ENCODE measurements at regions not wholly inside any gene's neighbourhood (a gene's known extent, or its start where the extent isn't known, plus 50 kb on each side); places are given as distances from the start of the nearest gene placed in this dataset.

- H3K9me3 ChIP-seq, result no peaks in the 10 kb centered on the region
- no peaks in the 10 kb centered on the region for H3K79me2 ChIP-seq (ENCODE audit: insufficient read depth)
- no peak overlapping the region for H3K4me2 ChIP-seq
- H3K27me3 ChIP-seq (ENCODE audit: insufficient read depth), result no peaks in the 10 kb centered on the region
- no peak overlapping the region for H3K27ac ChIP-seq (ENCODE audit: low read depth in 2 of 2, low read length in 1 of 2)
- TF ChIP-seq POLR2AphosphoS5 (IDR thresholded peaks at IDR 0.05; ENCODE audit: low read depth, low read length) (no peak), TCF12 (IDR thresholded peaks at IDR 0.05) (no peak), EZH2phosphoT487 (IDR thresholded peaks at IDR 0.05; ENCODE audit: borderline replicate concordance, low read depth) (no peak), MXI1 (IDR thresholded peaks at IDR 0.05; ENCODE audit: low read depth, low read length) (no peak), SIN3A (IDR thresholded peaks at IDR 0.05; ENCODE audit: borderline replicate concordance, low read depth, low read length) (no peak), FOXM1 (IDR thresholded peaks at IDR 0.05; ENCODE audit: low read depth) (no peak), NRF1 (IDR thresholded peaks at IDR 0.05; ENCODE audit: low read depth, low read length) (no peak), YY1 (IDR thresholded peaks at IDR 0.05; ENCODE audit: low read depth) (no peak), USF1 (IDR thresholded peaks at IDR 0.05; ENCODE audit: borderline replicate concordance, low read depth) (no peak), FOSL2 (IDR thresholded peaks at IDR 0.05; ENCODE audit: borderline replicate concordance, low read depth) (no peak), RXRA (IDR thresholded peaks at IDR 0.05; ENCODE audit: borderline replicate concordance, low read depth) (no peak), NFIC (IDR thresholded peaks at IDR 0.05; ENCODE audit: borderline replicate concordance) (no peak)
- no peaks in the 10 kb centered on the region for H3K36me3 ChIP-seq (replicated peaks in 1 of 2; ENCODE audit: control insufficient read depth in 1 of 2, insufficient read depth in 2 of 2, low read length in 1 of 2)
- no peaks in the 10 kb centered on the region for H3F3A ChIP-seq (replicated peaks; ENCODE audit: insufficient read depth)
- no peaks in the 10 kb centered on the region for H4K20me1 ChIP-seq (ENCODE audit: insufficient read depth)
- no peaks in the 10 kb centered on the region for H3K9me2 ChIP-seq
- H3K4me1 ChIP-seq (ENCODE audit: control insufficient read depth in 1 of 2, insufficient read depth in 2 of 2, low read depth in 1 of 2, low read length in 1 of 2), result no peaks in the 10 kb centered on the region; a peak in 1 of 4 replicates
- no peak for DNase-seq
- H3K9ac ChIP-seq, result no peak overlapping the region
- 16% methylated on average over 2 of the region's 2 CpGs for WGBS (ENCODE audit: low lambda C conversion rate)
- CTCF ChIA-PET, result interaction anchor here (0.7 to 1.9 kb wide), 2 partner anchors 8 to 271 kb away, joined by 5 to 11 read pairs; partner anchors contain the start of gene MYCN
- no peak overlapping the region for H2AFZ ChIP-seq (ENCODE audit: low read depth)
- POLR2A ChIA-PET, result interaction anchor here (1.0 kb wide), 1 partner anchor 12 kb away, joined by 3 read pairs; no protein-coding TSS in a partner anchor
- H3K4me3 ChIP-seq (ENCODE audit: low read depth in 2 of 2, low read length in 1 of 2), result no peak overlapping the region
Observed at GRCh38 chr2:16210841-16211240, 270.5 kb downstream of the MYCN start.

- no peak for TF ChIP-seq RAD21 (IDR thresholded peaks at IDR 0.05; ENCODE audit: low read length)
- no peak for TF ChIP-seq RXRA (IDR thresholded peaks at IDR 0.05; ENCODE audit: borderline replicate concordance, low read depth)
- no peak for TF ChIP-seq ELF1 (IDR thresholded peaks at IDR 0.05)
- TF ChIP-seq NRF1 (IDR thresholded peaks at IDR 0.05; ENCODE audit: low read depth, low read length), result no peak
- no peak for TF ChIP-seq IRF3 (IDR thresholded peaks at IDR 0.05; ENCODE audit: low read depth, low read length)
- no peak for TF ChIP-seq CTCF (IDR thresholded peaks at IDR 0.05)
- no peak for TF ChIP-seq TCF12 (IDR thresholded peaks at IDR 0.05)
- no peak for TF ChIP-seq ZBTB33 (IDR thresholded peaks at IDR 0.05; ENCODE audit: borderline replicate concordance, low read depth)
- no peak for TF ChIP-seq GABPA (IDR thresholded peaks at IDR 0.05; ENCODE audit: low read depth)
- no peak for TF ChIP-seq EP300 (IDR thresholded peaks at IDR 0.05; ENCODE audit: borderline replicate concordance in 1 of 2, low read depth in 1 of 2, low read length in 1 of 2)
- no peak for TF ChIP-seq POLR2AphosphoS5 (IDR thresholded peaks at IDR 0.05; ENCODE audit: low read depth, low read length)
- TF ChIP-seq GATA2 (CRISPR knock-in tag; IDR thresholded peaks at IDR 0.05), result no peak
- no peak for TF ChIP-seq FOXM1 (IDR thresholded peaks at IDR 0.05; ENCODE audit: low read depth)
- TF ChIP-seq MAX (IDR thresholded peaks at IDR 0.05; ENCODE audit: low read depth), result no peak
- TF ChIP-seq PBX3 (IDR thresholded peaks at IDR 0.05), result no peak
- TF ChIP-seq JUND (IDR thresholded peaks at IDR 0.05), result no peak
- Histone ChIP-seq H3K27ac (ENCODE audit: low read depth in 2 of 2, low read length in 1 of 2) (no peak overlapping the region), H3K27me3 (ENCODE audit: insufficient read depth) (no peaks in the 10 kb centered on the region), H3K79me2 (ENCODE audit: insufficient read depth) (no peaks in the 10 kb centered on the region), H2AFZ (ENCODE audit: low read depth) (no peak overlapping the region), H3K4me3 (ENCODE audit: low read depth in 2 of 2, low read length in 1 of 2) (no peak overlapping the region), H3K4me1 (ENCODE audit: control insufficient read depth in 1 of 2, insufficient read depth in 2 of 2, low read depth in 1 of 2, low read length in 1 of 2) (no peaks in the 10 kb centered on the region), H3K36me3 (replicated peaks in 1 of 2; ENCODE audit: control insufficient read depth in 1 of 2, insufficient read depth in 2 of 2, low read length in 1 of 2) (no peaks in the 10 kb centered on the region), H3K4me2 (no peak overlapping the region), H4K20me1 (ENCODE audit: insufficient read depth) (no peaks in the 10 kb centered on the region), H3K9me2 (no peaks in the 10 kb centered on the region), H3K9ac (no peak overlapping the region), H3F3A (replicated peaks; ENCODE audit: insufficient read depth) (no peaks in the 10 kb centered on the region), H3K9me3 (no peaks in the 10 kb centered on the region)
- POLR2A ChIA-PET, result no interaction called here
- no peak for DNase-seq
- 13% methylated on average over 1 of the region's 1 CpG for WGBS (ENCODE audit: low lambda C conversion rate)
- CTCF ChIA-PET, result interaction anchor here (0.9 to 1.9 kb wide), 2 partner anchors 9 to 270 kb away, joined by 3 to 11 read pairs; no protein-coding TSS in a partner anchor
Observed at GRCh38 chr2:16209799-16210198, 269.4 kb downstream of the MYCN start.
